ENCODE measurements at regions not wholly inside any gene's neighbourhood (a gene's known extent, or its start where the extent isn't known, plus 50 kb on each side); places are given as distances from the start of the nearest gene placed in this dataset.

DNA sequence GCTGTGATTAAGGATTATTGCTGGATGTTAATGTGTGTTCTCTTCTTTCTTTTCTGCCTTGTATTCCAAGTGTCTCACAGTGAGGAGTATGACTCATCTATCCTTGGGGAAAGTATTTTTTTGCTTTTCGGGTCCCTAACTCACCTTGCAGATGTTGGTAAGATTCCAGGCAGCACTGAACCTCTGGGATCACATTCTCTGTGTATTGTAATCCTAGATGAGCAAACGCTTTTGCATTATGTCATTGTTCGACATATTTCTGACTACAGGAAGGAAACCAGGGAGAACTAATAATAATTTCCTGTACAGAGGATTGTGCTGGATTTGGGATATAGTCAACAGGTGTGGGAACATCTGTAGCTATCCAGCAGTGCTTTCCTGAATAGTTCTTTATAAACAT lies 246.1 kb upstream of the TUT7 start:
- no peaks in the 10 kb centered on the region for H3K9me3 ChIP-seq (ENCODE audit: control insufficient read depth, insufficient read depth, low read length)
- in situ Hi-C loops (cut with MboI; ENCODE audit: low sequenced_read_pairs): no loop called here
- H4K5ac ChIP-seq (ENCODE audit: low read depth, low read length): peak overlapping the region; percentile 19; the same call in 1 of the 2 replicates
- H3K4ac ChIP-seq (ENCODE audit: low read depth, low read length): no peak overlapping the region
- dilution Hi-C loops (cut with HindIII; ENCODE audit: low sequenced_read_pairs, unreplicated experiment): no loop called here
- intact Hi-C loops (cut with micrococcal nuclease): loop anchor here (5.0 kb wide), 1 partner anchor 88 kb away; no protein-coding TSS in a partner anchor
- H3K9ac ChIP-seq (ENCODE audit: low read depth, low read length): no peak overlapping the region
- no peak overlapping the region for H3K4me3 ChIP-seq (ENCODE audit: insufficient read depth, low read depth, low read length)
- no peak overlapping the region for H2AK9ac ChIP-seq (replicated peaks; ENCODE audit: low read depth, low read length, poor library complexity)
- no peak overlapping the region for H2BK20ac ChIP-seq (ENCODE audit: low read depth, low read length)
- H3K27ac ChIP-seq (ENCODE audit: insufficient read depth, low read length): no peak overlapping the region
- H3K79me1 ChIP-seq (ENCODE audit: low read depth in 1 of 2, low read length in 2 of 2): no peaks in the 10 kb centered on the region
- H3K18ac ChIP-seq (ENCODE audit: low read depth, low read length): no peak overlapping the region
- H3K36me3 ChIP-seq (ENCODE audit: control insufficient read depth, insufficient read depth, low read length): no peaks in the 10 kb centered on the region
- H2BK5ac ChIP-seq (ENCODE audit: low read depth, low read length, poor library complexity, severe bottlenecking): no peak overlapping the region
- POLR2A ChIA-PET (ENCODE audit: unreplicated experiment): no interaction called here
- peak overlapping the region; percentile 42; the same call in 1 of the 2 replicates for H3K4me2 ChIP-seq (ENCODE audit: low read depth, low read length)
- no peak overlapping the region for H2AK5ac ChIP-seq (ENCODE audit: low read depth, low read length)
- H3K27me3 ChIP-seq (ENCODE audit: control insufficient read depth, insufficient read depth, low read length): no peaks in the 10 kb centered on the region
- WGBS, 2 experiments (ENCODE audit: extremely low coverage in 2 of 2, insufficient read length in 1 of 2): no CpG with 5 or more reads among the region's 3 CpGs
- H3K9me1 ChIP-seq (ENCODE audit: insufficient read depth, low read length): no peaks in the 10 kb centered on the region
- no peak overlapping the region for H2BK120ac ChIP-seq (ENCODE audit: low read depth, low read length)
- H4K20me1 ChIP-seq (ENCODE audit: insufficient read depth, low read length): no peaks in the 10 kb centered on the region
- BruUV-seq (replicated peaks): no TSS peak
- ATAC-seq (ENCODE audit: low read depth) (peak; percentile 31; the same call in 1 of the 2 replicates), DNase-seq (peak; percentile 58)
- no peak overlapping the region for H3K14ac ChIP-seq (replicated peaks; ENCODE audit: low read depth, low read length)
- no peak overlapping the region for H4K91ac ChIP-seq (ENCODE audit: insufficient read depth, low read depth, low read length)
- CTCF ChIA-PET: interaction anchor here (0.5 to 1.2 kb wide), 2 partner anchors 346 to 347 kb away, joined by 3 read pairs; no protein-coding TSS in a partner anchor
- H4K8ac ChIP-seq (ENCODE audit: low read depth in 2 of 2, low read length in 2 of 2): no peak overlapping the region
- H3K4me1 ChIP-seq (ENCODE audit: control insufficient read depth, insufficient read depth, low read length): peaks cover 16% of the 10 kb centered on the region
- no peak overlapping the region for H3K56ac ChIP-seq (ENCODE audit: extremely low read depth, insufficient read depth, low read length)
- no peak overlapping the region for H3K23ac ChIP-seq (ENCODE audit: low read depth, low read length)
- no peak overlapping the region for H2BK15ac ChIP-seq (ENCODE audit: low read depth, low read length)
- H2AFZ ChIP-seq (replicated peaks; ENCODE audit: low read length, poor library complexity): no peak overlapping the region
- TF ChIP-seq FOS (IDR thresholded peaks at IDR 0.05; ENCODE audit: low read depth, low read length): peak; percentile 46; the same call in 1 of the 2 replicates
- no peak for TF ChIP-seq MAZ (IDR thresholded peaks at IDR 0.05; ENCODE audit: borderline replicate concordance, low read depth, low read length)
